ENCODE measurements at regions not wholly inside any gene's neighbourhood (a gene's known extent, or its start where the extent isn't known, plus 50 kb on each side); places are given as distances from the start of the nearest gene placed in this dataset.

- Histone ChIP-seq H3K27ac (replicated peaks) (no peak overlapping the region), H3K4me3 (replicated peaks; ENCODE audit: insufficient read depth, low read length) (no peak overlapping the region), H3K27me3 (ENCODE audit: insufficient read depth, poor library complexity, severe bottlenecking) (no peaks in the 10 kb centered on the region)
- no peak for DNase-seq (ENCODE audit: low read depth in 1 of 2, low spot score in 1 of 2)
- TF ChIP-seq SPI1 (IDR thresholded peaks at IDR 0.05; ENCODE audit: borderline replicate concordance, low read depth) (no peak), POLR2AphosphoS5 (IDR thresholded peaks at IDR 0.05; ENCODE audit: low read depth) (no peak), GABPA (IDR thresholded peaks at IDR 0.05; ENCODE audit: low read depth) (no peak), REST (IDR thresholded peaks at IDR 0.05; ENCODE audit: insufficient replicate concordance, low read depth) (no peak), CTCF (IDR thresholded peaks at IDR 0.05; ENCODE audit: insufficient read depth, low read length) (no peak)
Measured at GRCh38 chr4:180808862-180809261, 1434.3 kb upstream of the TENM3 start.

GRCh38 chr4:180809439-180809838 is 1433.8 kb upstream of the TENM3 start:
- no peak overlapping the region for H3K4me3 ChIP-seq (replicated peaks; ENCODE audit: insufficient read depth, low read length)
- H3K27ac ChIP-seq (replicated peaks): no peak overlapping the region
- no peak for DNase-seq (ENCODE audit: low read depth in 1 of 2, low spot score in 1 of 2)
- TF ChIP-seq POLR2AphosphoS5 (IDR thresholded peaks at IDR 0.05; ENCODE audit: low read depth): no peak
- TF ChIP-seq SPI1 (IDR thresholded peaks at IDR 0.05; ENCODE audit: borderline replicate concordance, low read depth): no peak
- TF ChIP-seq REST (IDR thresholded peaks at IDR 0.05; ENCODE audit: insufficient replicate concordance, low read depth): no peak
- no peak for TF ChIP-seq CTCF (IDR thresholded peaks at IDR 0.05; ENCODE audit: insufficient read depth, low read length)
- no peak for TF ChIP-seq GABPA (IDR thresholded peaks at IDR 0.05; ENCODE audit: low read depth)
- H3K27me3 ChIP-seq (ENCODE audit: insufficient read depth, poor library complexity, severe bottlenecking): no peaks in the 10 kb centered on the region

GRCh38 chr4:180810581-180810980 is 1432.6 kb upstream of the TENM3 start:
- Histone ChIP-seq H3K4me3 (replicated peaks; ENCODE audit: insufficient read depth, low read length) (no peak overlapping the region), H3K27ac (replicated peaks) (no peak overlapping the region), H3K27me3 (ENCODE audit: insufficient read depth, poor library complexity, severe bottlenecking) (no peaks in the 10 kb centered on the region)
- no peak for DNase-seq (ENCODE audit: low read depth in 1 of 2, low spot score in 1 of 2)
- TF ChIP-seq SPI1 (IDR thresholded peaks at IDR 0.05; ENCODE audit: borderline replicate concordance, low read depth) (no peak), POLR2AphosphoS5 (IDR thresholded peaks at IDR 0.05; ENCODE audit: low read depth) (no peak), CTCF (IDR thresholded peaks at IDR 0.05; ENCODE audit: insufficient read depth, low read length) (no peak), REST (IDR thresholded peaks at IDR 0.05; ENCODE audit: insufficient replicate concordance, low read depth) (no peak), GABPA (IDR thresholded peaks at IDR 0.05; ENCODE audit: low read depth) (no peak)

Measured in HL-60 (cell line).